GM23338 (cell line): ENCODE measurements at regions not wholly inside any gene's neighbourhood (a gene's known extent, or its start where the extent isn't known, plus 50 kb on each side); places are given as distances from the start of the nearest gene placed in this dataset.

Source experiments
- ATAC-seq: fragments of 200-7000 bp; cut with Tn5 transposase; 3 replicates; pipeline ENCODE4 v1.9.1; 2020
- DNase-seq: peaks from one replicate; pipeline ENCODE4 v3.0.0-alpha.2; 2015; ENCODE audit warnings: low spot score
- H2AFZ ChIP-seq: fragments of 200-600 bp; sonication (generic); 2 replicates; pipeline ENCODE4 v1.8.0; 2016; ENCODE audit warnings: antibody characterized with exemption, mild to moderate bottlenecking, moderate library complexity
- H3F3A ChIP-seq: fragments of 200-600 bp; sonication (generic); replicated peaks from 2 replicates; pipeline ENCODE4 v1.8.0; 2017; ENCODE audit warnings: antibody characterized with exemption, mixed run types, low read depth
- H3K27ac ChIP-seq: fragments of 200-600 bp; sonication (generic); 2 replicates; pipeline ENCODE4 v1.6.1; 2016; ENCODE audit warnings: low read depth
- H3K27me3 ChIP-seq: fragments of 200-600 bp; sonication (generic); 2 replicates; pipeline ENCODE4 v1.8.0; 2016; ENCODE audit warnings: mild to moderate bottlenecking, mixed run types, moderate library complexity; ENCODE audit not compliant: insufficient read depth
- H3K36me3 ChIP-seq: fragments of 200-600 bp; sonication (generic); 2 replicates; pipeline ENCODE4 v1.8.0; 2016; ENCODE audit warnings: mild to moderate bottlenecking; ENCODE audit not compliant: insufficient read depth
- H3K4me1 ChIP-seq: fragments of 200-600 bp; sonication (generic); 2 replicates; pipeline ENCODE4 v1.8.0; 2016; ENCODE audit warnings: mild to moderate bottlenecking, moderate library complexity; ENCODE audit not compliant: insufficient read depth
- H3K4me2 ChIP-seq: fragments of 200-600 bp; sonication (generic); 2 replicates; pipeline ENCODE4 v1.7.1; 2017; ENCODE audit warnings: mixed run types
- H3K4me3 ChIP-seq: fragments of 200-600 bp; sonication (generic); 2 replicates; pipeline ENCODE4 v1.6.1; 2016; ENCODE audit warnings: mixed run types
- H3K79me2 ChIP-seq: fragments of 200-600 bp; sonication (generic); replicated peaks from 2 replicates; pipeline ENCODE4 v1.8.0; 2017; ENCODE audit warnings: mild to moderate bottlenecking; ENCODE audit not compliant: insufficient read depth
- H3K9me2 ChIP-seq: fragments of 200-600 bp; sonication (generic); 2 replicates; pipeline ENCODE4 v1.8.0; 2017; ENCODE audit not compliant: insufficient read depth
- H4K20me1 ChIP-seq: fragments of 200-600 bp; sonication (generic); replicated peaks from 2 replicates; pipeline ENCODE4 v1.8.0; 2017; ENCODE audit warnings: mild to moderate bottlenecking; ENCODE audit not compliant: insufficient read depth
- H3K27ac Mint-ChIP-seq: 2 replicates; pipeline ENCODE4 v1.8.0; 2020; ENCODE audit warnings: inconsistent platforms, mild to moderate bottlenecking, moderate library complexity, mixed read lengths
- H3K27me3 Mint-ChIP-seq: 3 replicates; pipeline ENCODE4 v1.8.0; 2022; ENCODE audit warnings: low read depth, mild to moderate bottlenecking, moderate library complexity, mixed read lengths, inconsistent platforms; ENCODE audit not compliant: insufficient read depth, poor library complexity
- H3K36me3 Mint-ChIP-seq: 3 replicates; pipeline ENCODE4 v1.8.0; 2021; ENCODE audit warnings: low read depth, mild to moderate bottlenecking, inconsistent platforms, moderate library complexity, mixed read lengths
- H3K4me1 Mint-ChIP-seq: 3 replicates; pipeline ENCODE4 v1.8.0; 2020; ENCODE audit warnings: mild to moderate bottlenecking, inconsistent platforms, mixed read lengths
- H3K4me3 Mint-ChIP-seq: 3 replicates; pipeline ENCODE4 v1.8.0; 2021; ENCODE audit warnings: moderate library complexity, mild to moderate bottlenecking, inconsistent platforms, mixed read lengths
- H3K9me3 Mint-ChIP-seq: 3 replicates; pipeline ENCODE4 v1.8.0; 2020; ENCODE audit warnings: moderate library complexity, mild to moderate bottlenecking, inconsistent platforms, mixed read lengths
- CREB1 ChIP-seq: fragments of 250-450 bp; sonication (Bioruptor Pico); IDR thresholded peaks from 2 replicates; pipeline ENCODE4 v1.5.0; 2020; ENCODE audit warnings: low read depth, mild to moderate bottlenecking, moderate library complexity
- ETS1 ChIP-seq: IDR thresholded peaks from 2 replicates; pipeline ENCODE4 v1.6.1; 2016; ENCODE audit warnings: antibody characterized with exemption
- EZH2 ChIP-seq: fragments of 200-600 bp; sonication (generic); IDR thresholded peaks from one replicate; pipeline ENCODE4 v1.8.0; 2017; ENCODE audit warnings: antibody characterized with exemption, mild to moderate bottlenecking, low read depth; ENCODE audit not compliant: unreplicated experiment
- EZH2phosphoT487 ChIP-seq: fragments of 200-600 bp; sonication (generic); IDR thresholded peaks from one replicate; pipeline ENCODE4 v1.8.1; 2018; ENCODE audit warnings: antibody characterized with exemption; ENCODE audit not compliant: unreplicated experiment
- JUNB ChIP-seq: IDR thresholded peaks from one replicate; pipeline ENCODE4 v1.6.1; 2016; ENCODE audit warnings: antibody characterized with exemption; ENCODE audit not compliant: unreplicated experiment
- NANOG ChIP-seq: IDR thresholded peaks from 2 replicates; pipeline ENCODE4 v1.6.1; 2016; ENCODE audit warnings: antibody characterized with exemption, borderline replicate concordance
- POLR2AphosphoS5 ChIP-seq: IDR thresholded peaks from 2 replicates; pipeline ENCODE4 v1.6.1; 2016; ENCODE audit warnings: antibody characterized with exemption, low read depth
- STAT1 ChIP-seq: IDR thresholded peaks from one replicate; pipeline ENCODE4 v1.6.1; 2016; ENCODE audit warnings: antibody characterized with exemption; ENCODE audit not compliant: unreplicated experiment
- ZNF114 ChIP-seq: fragments of 250-450 bp; sonication (Bioruptor Pico); IDR thresholded peaks from 2 replicates; pipeline ENCODE4 v1.5.0; 2020; ENCODE audit warnings: mild to moderate bottlenecking, moderate library complexity
- ZNF331 ChIP-seq: fragments of 250-450 bp; sonication (Bioruptor Pico); IDR thresholded peaks from 2 replicates; pipeline ENCODE4 v1.5.0; 2020; ENCODE audit warnings: low read depth, mild to moderate bottlenecking, moderate library complexity
- TF ChIP-seq, protein P1 (sequence below), 2 experiments: fragments of 200-600 bp in 1 of 2; sonication (generic) in 1 of 2; conservative IDR thresholded peaks; 2 replicates each; pipeline versions ENCODE4 v1.5.1 to v1.6.1; 2016 to 2017; ENCODE audit warnings: antibody characterized with exemption in 2 of 2, low read depth in 2 of 2, mild to moderate bottlenecking in 2 of 2, moderate library complexity in 1 of 2
- TF ChIP-seq, protein P2 (sequence below): fragments of 250-450 bp; sonication (Bioruptor Pico); IDR thresholded peaks from 2 replicates; pipeline ENCODE4 v1.5.0; 2020; ENCODE audit warnings: mild to moderate bottlenecking, moderate library complexity

DNA sequence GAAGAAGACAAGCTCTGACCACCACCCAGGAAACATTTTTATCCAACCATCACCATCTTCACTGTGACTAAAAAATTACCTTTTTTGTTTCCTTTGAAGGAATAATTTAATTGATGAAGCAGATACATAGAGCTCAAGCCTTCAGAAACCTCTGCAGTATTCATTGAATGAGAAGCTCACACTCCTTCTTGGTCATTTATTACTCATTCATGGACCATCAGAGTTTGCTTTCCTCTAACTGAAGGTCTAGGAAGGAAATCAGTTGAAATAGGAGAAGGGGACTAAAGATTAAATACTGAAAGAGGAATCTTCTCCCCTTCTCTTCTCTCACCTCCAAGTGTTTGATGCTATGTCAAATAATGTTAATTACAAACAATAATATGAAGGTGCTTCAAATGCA is 290.6 kb upstream of the KLF3 start:
- Histone ChIP-seq H3K9me2 (no peaks in the 10 kb centered on the region), H2AFZ (no peak overlapping the region), H3K4me2 (no peak overlapping the region), H3K36me3 (no peaks in the 10 kb centered on the region), H3K27me3 (no peaks in the 10 kb centered on the region), H3K79me2 (no peaks in the 10 kb centered on the region), H3K4me3 (no peak overlapping the region), H3K27ac (no peak overlapping the region), H3K4me1 (no peaks in the 10 kb centered on the region), H4K20me1 (no peaks in the 10 kb centered on the region), H3F3A (no peaks in the 10 kb centered on the region)
- Mint-ChIP-seq H3K36me3 (no peaks in the 10 kb centered on the region), H3K4me1 (no peaks in the 10 kb centered on the region), H3K4me3 (no peak overlapping the region), H3K9me3 (peaks cover 3% of the 10 kb centered on the region), H3K27me3 (no peaks in the 10 kb centered on the region), H3K27ac (no peak overlapping the region)
- TF ChIP-seq CREB1 (CRISPR knock-in tag), result no peak
- no peak for TF ChIP-seq EZH2
- no peak for TF ChIP-seq ZNF114 (CRISPR knock-in tag)
- no peak for TF ChIP-seq ZNF331 (CRISPR knock-in tag)
- TF ChIP-seq, protein P1, sequence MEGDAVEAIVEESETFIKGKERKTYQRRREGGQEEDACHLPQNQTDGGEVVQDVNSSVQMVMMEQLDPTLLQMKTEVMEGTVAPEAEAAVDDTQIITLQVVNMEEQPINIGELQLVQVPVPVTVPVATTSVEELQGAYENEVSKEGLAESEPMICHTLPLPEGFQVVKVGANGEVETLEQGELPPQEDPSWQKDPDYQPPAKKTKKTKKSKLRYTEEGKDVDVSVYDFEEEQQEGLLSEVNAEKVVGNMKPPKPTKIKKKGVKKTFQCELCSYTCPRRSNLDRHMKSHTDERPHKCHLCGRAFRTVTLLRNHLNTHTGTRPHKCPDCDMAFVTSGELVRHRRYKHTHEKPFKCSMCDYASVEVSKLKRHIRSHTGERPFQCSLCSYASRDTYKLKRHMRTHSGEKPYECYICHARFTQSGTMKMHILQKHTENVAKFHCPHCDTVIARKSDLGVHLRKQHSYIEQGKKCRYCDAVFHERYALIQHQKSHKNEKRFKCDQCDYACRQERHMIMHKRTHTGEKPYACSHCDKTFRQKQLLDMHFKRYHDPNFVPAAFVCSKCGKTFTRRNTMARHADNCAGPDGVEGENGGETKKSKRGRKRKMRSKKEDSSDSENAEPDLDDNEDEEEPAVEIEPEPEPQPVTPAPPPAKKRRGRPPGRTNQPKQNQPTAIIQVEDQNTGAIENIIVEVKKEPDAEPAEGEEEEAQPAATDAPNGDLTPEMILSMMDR (conservative IDR thresholded peaks at IDR 0.05; ENCODE audit: low read depth in 2 of 2), result no peak
- no peak for TF ChIP-seq STAT1
- no peak for TF ChIP-seq EZH2phosphoT487
- no peak for TF ChIP-seq NANOG
- no peak for TF ChIP-seq POLR2AphosphoS5
- no peak for TF ChIP-seq ETS1
- TF ChIP-seq JUNB, result no peak
- ATAC-seq, result no peak
- DNase-seq, result no peak

DNA sequence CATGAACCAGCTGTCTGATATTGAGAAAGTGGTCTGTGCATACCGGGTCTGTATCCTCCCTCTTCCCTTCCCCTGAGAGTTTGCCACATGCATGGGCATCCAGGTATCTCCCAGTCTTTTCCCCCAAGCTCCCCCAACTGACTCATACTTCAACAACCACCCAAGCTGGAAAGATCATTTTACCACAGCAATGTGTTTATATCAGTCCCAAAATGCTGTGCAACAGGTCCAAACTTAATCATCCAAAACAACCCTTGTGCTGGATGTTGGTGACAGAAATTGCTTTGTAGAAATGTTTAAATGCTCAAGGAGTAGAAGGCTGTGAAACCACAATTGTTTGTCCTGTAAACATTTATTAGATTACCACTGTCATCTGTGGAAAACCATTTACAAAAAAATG is 286.8 kb upstream of the KLF3 start:
- Mint-ChIP-seq H3K36me3 (no peaks in the 10 kb centered on the region), H3K4me3 (no peak overlapping the region), H3K27ac (no peak overlapping the region), H3K27me3 (no peaks in the 10 kb centered on the region), H3K9me3 (peaks cover 5% of the 10 kb centered on the region), H3K4me1 (no peaks in the 10 kb centered on the region)
- H3K79me2 ChIP-seq, result no peaks in the 10 kb centered on the region
- H2AFZ ChIP-seq, result no peak overlapping the region
- no peak overlapping the region for H3K4me2 ChIP-seq
- H3K4me1 ChIP-seq, result no peaks in the 10 kb centered on the region
- no peak overlapping the region for H3K27ac ChIP-seq
- no peaks in the 10 kb centered on the region for H4K20me1 ChIP-seq
- no peaks in the 10 kb centered on the region for H3K9me2 ChIP-seq
- H3K36me3 ChIP-seq, result no peaks in the 10 kb centered on the region; the same call in 1 of the 2 replicates
- DNase-seq (no peak), ATAC-seq (no peak)
- no peak overlapping the region for H3K4me3 ChIP-seq
- H3F3A ChIP-seq, result no peaks in the 10 kb centered on the region
- H3K27me3 ChIP-seq, result no peaks in the 10 kb centered on the region
- TF ChIP-seq JUNB, result no peak
- TF ChIP-seq EZH2, result no peak
- no peak for TF ChIP-seq EZH2phosphoT487
- TF ChIP-seq CREB1 (CRISPR knock-in tag), result no peak
- no peak for TF ChIP-seq ETS1
- TF ChIP-seq, protein P2, sequence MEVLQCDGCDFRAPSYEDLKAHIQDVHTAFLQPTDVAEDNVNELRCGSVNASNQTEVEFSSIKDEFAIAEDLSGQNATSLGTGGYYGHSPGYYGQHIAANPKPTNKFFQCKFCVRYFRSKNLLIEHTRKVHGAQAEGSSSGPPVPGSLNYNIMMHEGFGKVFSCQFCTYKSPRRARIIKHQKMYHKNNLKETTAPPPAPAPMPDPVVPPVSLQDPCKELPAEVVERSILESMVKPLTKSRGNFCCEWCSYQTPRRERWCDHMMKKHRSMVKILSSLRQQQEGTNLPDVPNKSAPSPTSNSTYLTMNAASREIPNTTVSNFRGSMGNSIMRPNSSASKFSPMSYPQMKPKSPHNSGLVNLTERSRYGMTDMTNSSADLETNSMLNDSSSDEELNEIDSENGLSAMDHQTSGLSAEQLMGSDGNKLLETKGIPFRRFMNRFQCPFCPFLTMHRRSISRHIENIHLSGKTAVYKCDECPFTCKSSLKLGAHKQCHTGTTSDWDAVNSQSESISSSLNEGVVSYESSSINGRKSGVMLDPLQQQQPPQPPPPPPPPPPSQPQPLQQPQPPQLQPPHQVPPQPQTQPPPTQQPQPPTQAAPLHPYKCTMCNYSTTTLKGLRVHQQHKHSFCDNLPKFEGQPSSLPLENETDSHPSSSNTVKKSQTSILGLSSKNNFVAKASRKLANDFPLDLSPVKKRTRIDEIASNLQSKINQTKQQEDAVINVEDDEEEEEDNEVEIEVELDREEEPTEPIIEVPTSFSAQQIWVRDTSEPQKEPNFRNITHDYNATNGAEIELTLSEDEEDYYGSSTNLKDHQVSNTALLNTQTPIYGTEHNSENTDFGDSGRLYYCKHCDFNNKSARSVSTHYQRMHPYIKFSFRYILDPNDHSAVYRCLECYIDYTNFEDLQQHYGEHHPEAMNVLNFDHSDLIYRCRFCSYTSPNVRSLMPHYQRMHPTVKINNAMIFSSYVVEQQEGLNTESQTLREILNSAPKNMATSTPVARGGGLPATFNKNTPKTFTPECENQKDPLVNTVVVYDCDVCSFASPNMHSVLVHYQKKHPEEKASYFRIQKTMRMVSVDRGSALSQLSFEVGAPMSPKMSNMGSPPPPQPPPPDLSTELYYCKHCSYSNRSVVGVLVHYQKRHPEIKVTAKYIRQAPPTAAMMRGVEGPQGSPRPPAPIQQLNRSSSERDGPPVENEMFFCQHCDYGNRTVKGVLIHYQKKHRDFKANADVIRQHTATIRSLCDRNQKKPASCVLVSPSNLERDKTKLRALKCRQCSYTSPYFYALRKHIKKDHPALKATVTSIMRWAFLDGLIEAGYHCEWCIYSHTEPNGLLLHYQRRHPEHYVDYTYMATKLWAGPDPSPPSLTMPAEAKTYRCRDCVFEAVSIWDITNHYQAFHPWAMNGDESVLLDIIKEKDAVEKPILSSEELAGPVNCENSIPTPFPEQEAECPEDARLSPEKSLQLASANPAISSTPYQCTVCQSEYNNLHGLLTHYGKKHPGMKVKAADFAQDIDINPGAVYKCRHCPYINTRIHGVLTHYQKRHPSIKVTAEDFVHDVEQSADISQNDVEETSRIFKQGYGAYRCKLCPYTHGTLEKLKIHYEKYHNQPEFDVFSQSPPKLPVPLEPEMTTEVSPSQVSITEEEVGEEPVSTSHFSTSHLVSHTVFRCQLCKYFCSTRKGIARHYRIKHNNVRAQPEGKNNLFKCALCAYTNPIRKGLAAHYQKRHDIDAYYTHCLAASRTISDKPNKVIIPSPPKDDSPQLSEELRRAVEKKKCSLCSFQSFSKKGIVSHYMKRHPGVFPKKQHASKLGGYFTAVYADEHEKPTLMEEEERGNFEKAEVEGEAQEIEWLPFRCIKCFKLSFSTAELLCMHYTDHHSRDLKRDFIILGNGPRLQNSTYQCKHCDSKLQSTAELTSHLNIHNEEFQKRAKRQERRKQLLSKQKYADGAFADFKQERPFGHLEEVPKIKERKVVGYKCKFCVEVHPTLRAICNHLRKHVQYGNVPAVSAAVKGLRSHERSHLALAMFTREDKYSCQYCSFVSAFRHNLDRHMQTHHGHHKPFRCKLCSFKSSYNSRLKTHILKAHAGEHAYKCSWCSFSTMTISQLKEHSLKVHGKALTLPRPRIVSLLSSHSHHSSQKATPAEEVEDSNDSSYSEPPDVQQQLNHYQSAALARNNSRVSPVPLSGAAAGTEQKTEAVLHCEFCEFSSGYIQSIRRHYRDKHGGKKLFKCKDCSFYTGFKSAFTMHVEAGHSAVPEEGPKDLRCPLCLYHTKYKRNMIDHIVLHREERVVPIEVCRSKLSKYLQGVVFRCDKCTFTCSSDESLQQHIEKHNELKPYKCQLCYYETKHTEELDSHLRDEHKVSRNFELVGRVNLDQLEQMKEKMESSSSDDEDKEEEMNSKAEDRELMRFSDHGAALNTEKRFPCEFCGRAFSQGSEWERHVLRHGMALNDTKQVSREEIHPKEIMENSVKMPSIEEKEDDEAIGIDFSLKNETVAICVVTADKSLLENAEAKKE, result no peak
- no peak for TF ChIP-seq ZNF331 (CRISPR knock-in tag)
- TF ChIP-seq ZNF114 (CRISPR knock-in tag), result no peak
- no peak for TF ChIP-seq POLR2AphosphoS5
- TF ChIP-seq NANOG, result no peak
